Natural killer cell (primary cell): ENCODE measurements at regions not wholly inside any gene's neighbourhood (a gene's known extent, or its start where the extent isn't known, plus 50 kb on each side); places are given as distances from the start of the nearest gene placed in this dataset.
"Not testable (repeated sequence)": the region's sequence is repeated elsewhere in the genome, so short reads cannot be mapped to it uniquely, and the experiment has no call there.

Experiments
- ATAC-seq, 3 donors: fragments of 150-1000 bp in 2 of 3; fragments of 200-7000 bp in 1 of 3; cut with Tn5 transposase; 1 replicate in 1 of 3; 2 replicates in 2 of 3; pipeline ENCODE4 v1.10.0; 2021; ENCODE audit warnings: mild to moderate bottlenecking in 2 of 3, moderate library complexity in 2 of 3
- DNase-seq, 2 donors: peaks; one replicate each; pipeline versions ENCODE4 v3.0.0 to v3.0.0-alpha.2; 2013 to 2021; ENCODE audit warnings: mixed read lengths in 1 of 2
- H3K27ac ChIP-seq: one replicate; pipeline ENCODE4 v1.5.1; 2013; ENCODE audit warnings: mild to moderate bottlenecking, low read length
- H3K27me3 ChIP-seq: one replicate; pipeline ENCODE4 v1.6.1; 2013; ENCODE audit warnings: low read length; ENCODE audit not compliant: control insufficient read depth, insufficient read depth
- H3K36me3 ChIP-seq: one replicate; pipeline ENCODE4 v1.6.1; 2013; ENCODE audit warnings: low read length; ENCODE audit not compliant: control insufficient read depth, insufficient read depth
- H3K4me1 ChIP-seq: one replicate; pipeline ENCODE4 v1.6.1; 2013; ENCODE audit warnings: low read length; ENCODE audit not compliant: control insufficient read depth, insufficient read depth
- H3K4me3 ChIP-seq: one replicate; pipeline ENCODE4 v1.5.1; 2013; ENCODE audit warnings: low read length
- H3K9me3 ChIP-seq: one replicate; pipeline ENCODE4 v1.6.1; 2013; ENCODE audit warnings: low read length; ENCODE audit not compliant: control insufficient read depth, insufficient read depth
- H3K27ac Mint-ChIP-seq, 2 donors: one replicate each; pipeline ENCODE4 v1.8.0; 2022; ENCODE audit warnings: mild to moderate bottlenecking in 2 of 2, mixed read lengths in 2 of 2, moderate library complexity in 1 of 2
- H3K27me3 Mint-ChIP-seq, 2 donors: one replicate each; pipeline ENCODE4 v1.8.0; 2022; ENCODE audit warnings: low read depth in 2 of 2, mixed read lengths in 2 of 2
- H3K36me3 Mint-ChIP-seq: one replicate; pipeline ENCODE4 v1.8.0; 2022; ENCODE audit warnings: mixed read lengths
- H3K4me1 Mint-ChIP-seq, 2 donors: one replicate each; pipeline ENCODE4 v1.8.0; 2022; ENCODE audit warnings: mixed read lengths in 2 of 2
- H3K4me3 Mint-ChIP-seq: one replicate; pipeline ENCODE4 v1.8.0; 2022; ENCODE audit warnings: mild to moderate bottlenecking, moderate library complexity, mixed read lengths
- H3K9me3 Mint-ChIP-seq, 2 donors: one replicate each; pipeline ENCODE4 v1.8.0; 2022; ENCODE audit warnings: mixed read lengths in 2 of 2
- CTCF ChIP-seq: fragments of 200-600 bp; IDR thresholded peaks from one replicate; pipeline ENCODE4 v1.8.0; 2022; ENCODE audit warnings: antibody characterized with exemption
- WGBS: methylation state at CpG from one replicate; pipeline ENCODE4 v1.1.7; 2013; ENCODE audit warnings: missing lambda C conversion rate; ENCODE audit not compliant: insufficient coverage; 5-methylcytosine and 5-hydroxymethylcytosine counted together
- intact Hi-C: fragments of 100-400 bp; cut with micrococcal nuclease; formaldehyde crosslinking; loops from one replicate; pipeline ENCODE4 v1.14.2; 2022

GRCh38 chr4:126771618-126772017 is 861.1 kb upstream of the INTU start:
- H3K9me3 ChIP-seq, ATAC-seq, DNase-seq, H3K9me3 Mint-ChIP-seq, H3K27ac ChIP-seq, H3K27me3 Mint-ChIP-seq, H3K4me1 ChIP-seq, H3K36me3 Mint-ChIP-seq, H3K36me3 ChIP-seq, H3K27ac Mint-ChIP-seq, H3K27me3 ChIP-seq, H3K4me1 Mint-ChIP-seq, H3K4me3 ChIP-seq, H3K4me3 Mint-ChIP-seq, intact Hi-C loops: not testable (repeated sequence)
- WGBS: 83% methylated on average over 4 of the region's 5 CpGs

GRCh38 chr4:126772662-126773061 is 860.1 kb upstream of the INTU start:
- DNase-seq (no peak), ATAC-seq (no peak)
- H3K27me3 ChIP-seq: no peaks in the 10 kb centered on the region
- no peak overlapping the region for H3K4me3 ChIP-seq
- no peaks in the 10 kb centered on the region for H3K4me1 ChIP-seq
- WGBS: 30% methylated on average over 2 of the region's 3 CpGs
- Mint-ChIP-seq H3K27me3 (no peaks in the 10 kb centered on the region), H3K4me1 (no peaks in the 10 kb centered on the region), H3K9me3 (peaks cover 2 to 5% of the 10 kb centered on the region in 2 donors), H3K36me3 (no peaks in the 10 kb centered on the region), H3K27ac (no peak overlapping the region), H3K4me3 (no peak overlapping the region)
- no peaks in the 10 kb centered on the region for H3K36me3 ChIP-seq
- intact Hi-C loops: no loop called here
- no peak overlapping the region for H3K27ac ChIP-seq
- no peak for TF ChIP-seq CTCF
- peaks cover 4% of the 10 kb centered on the region for H3K9me3 ChIP-seq

GRCh38 chr4:126775485-126776106 is 857.2 kb upstream of the INTU start:
- H3K4me3 Mint-ChIP-seq: no peak overlapping the region
- H3K27ac ChIP-seq: no peak overlapping the region
- 79% methylated on average over 3 of the region's 5 CpGs for WGBS
- no peak overlapping the region for H3K27ac Mint-ChIP-seq
- H3K4me3 ChIP-seq: no peak overlapping the region
- no peak for TF ChIP-seq CTCF
- no peaks in the 10 kb centered on the region for H3K36me3 Mint-ChIP-seq
- H3K9me3 ChIP-seq: peaks cover 6% of the 10 kb centered on the region
- no peaks in the 10 kb centered on the region for H3K36me3 ChIP-seq
- H3K4me1 ChIP-seq: no peaks in the 10 kb centered on the region
- H3K4me1 Mint-ChIP-seq: no peaks in the 10 kb centered on the region
- ATAC-seq (no peak), DNase-seq (no peak)
- peaks cover 0 to 5% of the 10 kb centered on the region in 2 donors for H3K9me3 Mint-ChIP-seq
- intact Hi-C loops: no loop called here
- H3K27me3 ChIP-seq: no peaks in the 10 kb centered on the region
- no peaks in the 10 kb centered on the region for H3K27me3 Mint-ChIP-seq

- Histone ChIP-seq H3K27me3 (no peaks in the 10 kb centered on the region), H3K36me3 (no peaks in the 10 kb centered on the region), H3K4me3 (no peak overlapping the region), H3K4me1 (no peaks in the 10 kb centered on the region), H3K27ac (no peak overlapping the region), H3K9me3 (peaks cover 3% of the 10 kb centered on the region)
- no peak overlapping the region for H3K27ac Mint-ChIP-seq
- DNase-seq (no peak), ATAC-seq (no peak)
- peaks cover 0 to 5% of the 10 kb centered on the region in 2 donors for H3K9me3 Mint-ChIP-seq
- H3K36me3 Mint-ChIP-seq: no peaks in the 10 kb centered on the region
- intact Hi-C loops: no loop called here
- TF ChIP-seq CTCF: no peak
- 60% methylated on average over 5 of the region's 5 CpGs for WGBS
- no peaks in the 10 kb centered on the region for H3K4me1 Mint-ChIP-seq
- no peaks in the 10 kb centered on the region for H3K27me3 Mint-ChIP-seq
- no peak overlapping the region for H3K4me3 Mint-ChIP-seq
Observed at GRCh38 chr4:126776361-126776760, 856.4 kb upstream of the INTU start.
